Bronchial epithelial cell (primary cell): ENCODE measurements at regions not wholly inside any gene's neighbourhood (a gene's known extent, or its start where the extent isn't known, plus 50 kb on each side); places are given as distances from the start of the nearest gene placed in this dataset.

Source experiments
- DNase-seq: peaks from one replicate; pipeline ENCODE4 v3.0.0-alpha.2; 2010; ENCODE audit warnings: low read depth
- FAIRE-seq: peaks from 2 replicates; lab custom pipeline; 2011; peaks lifted over from hg19 to GRCh38; lab: Jason Lieb, UNC
- H3K27me3 ChIP-seq: 2 replicates; pipeline ENCODE4 v1.5.1; 2011; ENCODE audit warnings: low read length; ENCODE audit not compliant: control insufficient read depth, insufficient read depth
- H3K36me3 ChIP-seq: 2 replicates; pipeline ENCODE4 v1.5.1; 2011; ENCODE audit warnings: low read length; ENCODE audit not compliant: control insufficient read depth, insufficient read depth
- H3K4me3 ChIP-seq: 2 replicates; pipeline ENCODE4 v1.5.1; 2011; ENCODE audit warnings: mild to moderate bottlenecking, low read depth, low read length, control low read depth
- TF ChIP-seq, protein P1 (sequence below): IDR thresholded peaks from 2 replicates; pipeline ENCODE4 v1.5.1; 2011; ENCODE audit warnings: mild to moderate bottlenecking, moderate library complexity, low read length, control low read depth, inconsistent platforms; ENCODE audit not compliant: insufficient read depth, severe bottlenecking

DNA sequence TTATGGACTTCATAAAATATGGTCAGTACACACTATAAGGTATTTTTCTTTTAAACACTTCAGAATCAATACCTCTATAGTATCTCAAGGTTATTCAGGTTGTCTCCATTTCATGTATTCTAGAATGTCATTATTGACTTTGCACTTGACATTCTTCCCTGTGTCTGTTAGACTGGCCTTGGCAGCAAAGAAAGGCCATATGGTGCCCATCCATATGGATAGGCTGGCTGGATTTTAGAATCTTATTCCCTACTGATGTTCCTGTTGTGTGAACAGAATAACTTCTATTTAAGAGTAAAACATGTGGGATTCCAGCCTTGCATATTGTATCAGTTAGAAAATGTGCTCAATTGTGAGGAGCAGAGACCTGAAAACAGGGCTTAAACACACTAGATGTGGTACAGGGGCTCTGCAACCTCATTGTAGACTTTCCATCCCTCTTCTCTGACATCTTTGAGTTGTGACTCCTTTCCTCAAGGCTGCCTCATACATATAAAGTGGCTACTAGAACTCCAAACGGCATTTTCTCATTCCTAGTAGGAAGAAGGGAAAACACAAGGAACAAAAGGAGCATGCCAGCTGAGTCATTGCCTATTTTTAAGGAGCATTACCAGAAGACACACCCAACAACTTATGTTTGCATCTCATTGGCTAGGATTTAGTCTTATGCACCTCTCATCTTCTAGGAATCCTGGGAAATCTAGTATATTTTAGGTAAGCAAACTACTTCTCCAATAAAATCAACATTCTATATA is 221.2 kb upstream of the TMPO start:
- no peaks in the 10 kb centered on the region for H3K27me3 ChIP-seq
- no peak for FAIRE-seq
- TF ChIP-seq, protein P1, sequence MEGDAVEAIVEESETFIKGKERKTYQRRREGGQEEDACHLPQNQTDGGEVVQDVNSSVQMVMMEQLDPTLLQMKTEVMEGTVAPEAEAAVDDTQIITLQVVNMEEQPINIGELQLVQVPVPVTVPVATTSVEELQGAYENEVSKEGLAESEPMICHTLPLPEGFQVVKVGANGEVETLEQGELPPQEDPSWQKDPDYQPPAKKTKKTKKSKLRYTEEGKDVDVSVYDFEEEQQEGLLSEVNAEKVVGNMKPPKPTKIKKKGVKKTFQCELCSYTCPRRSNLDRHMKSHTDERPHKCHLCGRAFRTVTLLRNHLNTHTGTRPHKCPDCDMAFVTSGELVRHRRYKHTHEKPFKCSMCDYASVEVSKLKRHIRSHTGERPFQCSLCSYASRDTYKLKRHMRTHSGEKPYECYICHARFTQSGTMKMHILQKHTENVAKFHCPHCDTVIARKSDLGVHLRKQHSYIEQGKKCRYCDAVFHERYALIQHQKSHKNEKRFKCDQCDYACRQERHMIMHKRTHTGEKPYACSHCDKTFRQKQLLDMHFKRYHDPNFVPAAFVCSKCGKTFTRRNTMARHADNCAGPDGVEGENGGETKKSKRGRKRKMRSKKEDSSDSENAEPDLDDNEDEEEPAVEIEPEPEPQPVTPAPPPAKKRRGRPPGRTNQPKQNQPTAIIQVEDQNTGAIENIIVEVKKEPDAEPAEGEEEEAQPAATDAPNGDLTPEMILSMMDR, result no peak

DNA sequence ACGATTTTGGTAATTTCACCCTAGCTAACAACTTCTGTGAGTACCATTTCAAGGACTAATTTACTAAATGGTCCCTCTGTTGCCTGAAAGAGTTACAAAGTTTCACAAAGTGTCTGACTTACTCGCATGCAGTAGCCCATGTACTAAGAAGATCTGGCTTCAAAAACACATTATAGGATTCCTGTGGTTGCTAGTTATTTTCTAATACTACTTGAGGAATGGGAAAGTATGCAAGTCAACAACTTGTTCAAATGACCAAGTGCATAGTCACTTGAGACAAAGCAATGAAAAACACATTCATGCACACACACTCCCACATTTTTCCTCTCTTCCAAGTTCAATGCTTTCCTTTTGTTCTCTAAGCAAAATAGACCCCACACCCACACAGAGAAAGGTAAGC is 219.7 kb upstream of the TMPO start:
- TF ChIP-seq, protein P1, result no peak
- no peaks in the 10 kb centered on the region for H3K36me3 ChIP-seq
- H3K27me3 ChIP-seq, result no peaks in the 10 kb centered on the region
- DNase-seq, result no peak
- no peak for FAIRE-seq
- H3K4me3 ChIP-seq, result no peak overlapping the region

More for the DNA sequence above, 221.2 kb upstream of the TMPO start:
- no peak overlapping the region for H3K4me3 ChIP-seq
- H3K36me3 ChIP-seq, result no peaks in the 10 kb centered on the region
- peak; percentile 11 for DNase-seq

DNA sequence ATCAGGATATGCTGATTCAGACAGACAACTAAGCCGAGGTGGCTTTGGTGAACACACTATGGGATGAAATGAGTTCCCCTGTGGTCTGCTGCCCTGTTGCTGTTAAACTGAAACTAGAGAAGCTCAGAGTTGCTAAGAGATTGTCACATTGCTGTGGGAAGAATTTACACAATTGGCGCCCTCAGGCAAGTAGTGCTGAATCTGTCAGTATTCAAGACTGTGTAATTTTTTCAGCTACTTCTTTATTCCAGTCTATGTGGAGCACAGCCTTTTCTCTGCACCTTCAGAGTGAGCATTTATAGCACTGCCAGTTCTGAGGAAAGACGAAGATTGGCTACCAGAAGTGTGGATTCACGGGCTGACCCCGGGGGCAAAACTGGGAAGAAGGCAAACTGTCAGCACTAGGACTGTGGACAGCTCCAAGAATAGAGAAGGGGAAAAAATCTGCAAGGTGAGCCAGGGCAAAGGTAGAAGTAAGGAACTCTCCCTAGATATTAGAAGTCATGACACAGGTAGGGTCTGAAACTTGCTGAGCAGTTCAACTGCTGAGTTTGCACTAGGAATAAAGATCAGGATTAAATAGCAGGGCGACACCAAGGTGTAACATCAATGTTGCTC is 218.8 kb upstream of the TMPO start:
- H3K4me3 ChIP-seq, result no peak overlapping the region
- FAIRE-seq (peak; percentile 60), DNase-seq (no peak)
- TF ChIP-seq, protein P1, result no peak
- H3K27me3 ChIP-seq, result no peaks in the 10 kb centered on the region
- H3K36me3 ChIP-seq, result no peaks in the 10 kb centered on the region

DNA sequence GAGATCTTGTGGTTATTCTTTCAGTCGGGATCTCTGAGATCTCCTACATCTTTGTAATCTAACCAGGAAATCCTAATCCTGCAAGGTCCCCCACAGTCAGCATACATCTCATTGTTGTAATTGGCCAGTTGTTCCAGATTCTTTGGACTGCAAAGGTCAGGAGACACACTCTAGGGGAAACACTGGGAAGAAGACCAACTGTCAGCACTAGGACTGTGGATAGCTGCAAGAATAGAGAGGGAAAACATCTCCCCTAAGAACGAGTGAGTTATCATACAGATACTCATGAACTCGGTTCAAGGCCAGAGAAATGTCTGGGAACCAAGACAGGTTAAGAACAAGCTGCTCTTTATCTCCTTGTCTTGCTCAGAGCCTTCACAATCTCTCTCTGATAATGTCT is 217.9 kb upstream of the TMPO start:
- TF ChIP-seq, protein P1, result no peak
- DNase-seq (no peak), FAIRE-seq (no peak)
- Histone ChIP-seq H3K36me3 (no peaks in the 10 kb centered on the region), H3K4me3 (no peak overlapping the region), H3K27me3 (no peaks in the 10 kb centered on the region)

DNA sequence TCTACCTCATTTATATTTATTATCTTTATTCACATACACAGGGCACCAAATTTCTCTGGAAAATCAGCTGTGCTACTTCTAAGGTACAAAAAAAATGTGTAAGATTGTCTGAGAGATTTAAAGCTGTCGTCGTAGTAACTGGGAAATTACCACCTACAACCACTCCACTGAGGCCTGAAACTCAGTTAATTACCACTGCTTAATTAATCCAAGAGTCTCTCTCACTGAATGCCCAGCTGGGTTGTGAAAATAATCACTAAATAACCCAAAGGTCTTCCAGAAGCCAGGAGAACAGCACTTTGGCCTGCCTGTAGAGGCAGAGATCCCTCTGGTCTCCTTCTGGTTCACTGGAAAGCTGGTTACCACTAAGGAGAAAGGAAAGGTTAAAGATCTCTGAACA is 207.2 kb upstream of the TMPO start:
- no peak overlapping the region for H3K4me3 ChIP-seq
- no peak for DNase-seq
- FAIRE-seq, result no peak
- no peaks in the 10 kb centered on the region for H3K36me3 ChIP-seq
- TF ChIP-seq, protein P1, result no peak
- H3K27me3 ChIP-seq, result no peaks in the 10 kb centered on the region
